Astrocyte (in vitro differentiated cells and primary cell): ENCODE measurements at regions not wholly inside any gene's neighbourhood (a gene's known extent, or its start where the extent isn't known, plus 50 kb on each side); places are given as distances from the start of the nearest gene placed in this dataset.

Source experiments
- DNase-seq: peaks from one replicate; pipeline ENCODE4 v3.0.0-alpha.2; 2010; ENCODE audit warnings: low read depth
- FAIRE-seq: peaks from 2 replicates; lab custom pipeline; 2011; peaks lifted over from hg19 to GRCh38; lab: Jason Lieb, UNC
- H2AFZ ChIP-seq: 2 replicates; pipeline ENCODE4 v1.6.0; 2012; ENCODE audit warnings: low read depth, low read length, inconsistent platforms
- H3K27ac ChIP-seq: 2 replicates; pipeline ENCODE4 v1.5.1; 2011; ENCODE audit warnings: low read depth, low read length, inconsistent platforms
- H3K27me3 ChIP-seq: 2 replicates; pipeline ENCODE4 v1.6.0; 2011; ENCODE audit warnings: low read length, inconsistent platforms; ENCODE audit not compliant: insufficient read depth
- H3K36me3 ChIP-seq: 2 replicates; pipeline ENCODE4 v1.5.1; 2011; ENCODE audit warnings: low read length, inconsistent platforms; ENCODE audit not compliant: insufficient read depth
- H3K4me1 ChIP-seq: 2 replicates; pipeline ENCODE4 v1.5.1; 2011; ENCODE audit warnings: low read length, inconsistent platforms; ENCODE audit not compliant: insufficient read depth
- H3K4me2 ChIP-seq: 2 replicates; pipeline ENCODE4 v1.6.0; 2012; ENCODE audit warnings: low read length, inconsistent platforms
- H3K4me3 ChIP-seq: 2 replicates; pipeline ENCODE4 v1.5.1; 2011; ENCODE audit warnings: low read depth, mild to moderate bottlenecking, low read length, inconsistent platforms; ENCODE audit not compliant: insufficient read depth
- H3K79me2 ChIP-seq: 2 replicates; pipeline ENCODE4 v1.6.0; 2012; ENCODE audit warnings: mild to moderate bottlenecking, low read length, inconsistent platforms; ENCODE audit not compliant: insufficient read depth
- H3K9ac ChIP-seq: 2 replicates; pipeline ENCODE4 v1.6.0; 2012; ENCODE audit warnings: mild to moderate bottlenecking, low read length, inconsistent platforms
- H3K9me3 ChIP-seq: 2 replicates; pipeline ENCODE4 v1.5.1; 2012; ENCODE audit warnings: low read depth, mild to moderate bottlenecking, low read length, inconsistent platforms; ENCODE audit not compliant: insufficient read depth
- H4K20me1 ChIP-seq: 2 replicates; pipeline ENCODE4 v1.6.0; 2012; ENCODE audit warnings: low read length, inconsistent platforms; ENCODE audit not compliant: insufficient read depth
- H3K27ac Mint-ChIP-seq: one replicate; pipeline ENCODE4 v1.8.0; 2021; ENCODE audit warnings: mild to moderate bottlenecking, mixed read lengths; ENCODE audit not compliant: unreplicated experiment
- H3K27me3 Mint-ChIP-seq: one replicate; pipeline ENCODE4 v1.8.0; 2021; ENCODE audit warnings: low read depth, mixed read lengths; ENCODE audit not compliant: unreplicated experiment
- H3K36me3 Mint-ChIP-seq: one replicate; pipeline ENCODE4 v1.8.0; 2021; ENCODE audit warnings: low read depth, mixed read lengths; ENCODE audit not compliant: unreplicated experiment
- H3K4me1 Mint-ChIP-seq: one replicate; pipeline ENCODE4 v1.8.0; 2021; ENCODE audit warnings: low read depth, mixed read lengths; ENCODE audit not compliant: unreplicated experiment
- H3K4me3 Mint-ChIP-seq: one replicate; pipeline ENCODE4 v1.8.0; 2021; ENCODE audit warnings: mild to moderate bottlenecking, moderate library complexity, mixed read lengths; ENCODE audit not compliant: unreplicated experiment
- H3K9me3 Mint-ChIP-seq: one replicate; pipeline ENCODE4 v1.8.0; 2021; ENCODE audit warnings: mild to moderate bottlenecking, mixed read lengths; ENCODE audit not compliant: unreplicated experiment
- CTCF ChIP-seq: IDR thresholded peaks from 2 replicates; pipeline ENCODE4 v1.5.1; 2011; ENCODE audit warnings: low read depth, mild to moderate bottlenecking, inconsistent platforms, low read length, moderate library complexity; ENCODE audit not compliant: insufficient read depth
- EZH2 ChIP-seq: IDR thresholded peaks from 2 replicates; pipeline ENCODE4 v1.6.1; 2012; ENCODE audit warnings: mild to moderate bottlenecking, low read length, inconsistent platforms; ENCODE audit not compliant: insufficient read depth

GRCh38 chr1:219439376-219439775 is 173.5 kb downstream of the ZC3H11B start:
- FAIRE-seq (no peak), DNase-seq (peak; percentile 70)
- Histone ChIP-seq H3K27ac (no peak overlapping the region), H3K4me3 (no peak overlapping the region), H3K4me2 (no peak overlapping the region), H3K27me3 (no peaks in the 10 kb centered on the region), H3K4me1 (peaks cover 8% of the 10 kb centered on the region), H3K79me2 (no peaks in the 10 kb centered on the region), H3K9ac (no peak overlapping the region), H4K20me1 (no peaks in the 10 kb centered on the region), H3K9me3 (no peaks in the 10 kb centered on the region), H2AFZ (no peak overlapping the region), H3K36me3 (no peaks in the 10 kb centered on the region)
- Mint-ChIP-seq H3K36me3 (no peaks in the 10 kb centered on the region), H3K4me1 (peaks cover 11% of the 10 kb centered on the region), H3K4me3 (no peak overlapping the region), H3K27ac (no peak overlapping the region), H3K9me3 (no peaks in the 10 kb centered on the region), H3K27me3 (no peaks in the 10 kb centered on the region)
- TF ChIP-seq CTCF = no peak
- no peak for TF ChIP-seq EZH2

- H3K36me3 ChIP-seq = no peaks in the 10 kb centered on the region
- Mint-ChIP-seq H3K27ac (no peak overlapping the region), H3K9me3 (no peaks in the 10 kb centered on the region), H3K4me3 (no peak overlapping the region), H3K4me1 (peaks cover 11% of the 10 kb centered on the region), H3K27me3 (no peaks in the 10 kb centered on the region), H3K36me3 (no peaks in the 10 kb centered on the region)
- no peaks in the 10 kb centered on the region for H3K27me3 ChIP-seq
- H4K20me1 ChIP-seq = no peaks in the 10 kb centered on the region
- H3K9me3 ChIP-seq = no peaks in the 10 kb centered on the region
- no peak for DNase-seq
- H3K4me2 ChIP-seq = no peak overlapping the region
- TF ChIP-seq CTCF (no peak), EZH2 (no peak)
- H3K27ac ChIP-seq = no peak overlapping the region
- H3K9ac ChIP-seq = no peak overlapping the region
- no peak overlapping the region for H2AFZ ChIP-seq
- FAIRE-seq = no peak
- no peak overlapping the region for H3K4me3 ChIP-seq
- H3K79me2 ChIP-seq = no peaks in the 10 kb centered on the region
- peaks cover 5% of the 10 kb centered on the region for H3K4me1 ChIP-seq
Measured at GRCh38 chr1:219438386-219438785, 174.5 kb downstream of the ZC3H11B start.

- Histone ChIP-seq H2AFZ (no peak overlapping the region), H3K4me1 (no peaks in the 10 kb centered on the region), H3K9ac (no peak overlapping the region), H3K27me3 (no peaks in the 10 kb centered on the region), H3K27ac (no peak overlapping the region), H3K9me3 (no peaks in the 10 kb centered on the region), H3K4me2 (no peak overlapping the region), H3K36me3 (no peaks in the 10 kb centered on the region), H3K4me3 (no peak overlapping the region), H4K20me1 (no peaks in the 10 kb centered on the region), H3K79me2 (no peaks in the 10 kb centered on the region)
- Mint-ChIP-seq H3K36me3 (no peaks in the 10 kb centered on the region), H3K27ac (no peak overlapping the region), H3K27me3 (no peaks in the 10 kb centered on the region), H3K9me3 (no peaks in the 10 kb centered on the region), H3K4me3 (no peak overlapping the region), H3K4me1 (peaks cover 3% of the 10 kb centered on the region)
- DNase-seq (no peak), FAIRE-seq (no peak)
- TF ChIP-seq EZH2 (no peak), CTCF (no peak)
Measured at GRCh38 chr1:219434923-219435297, 178.0 kb downstream of the ZC3H11B start.
